ENCODE measurements at regions not wholly inside any gene's neighbourhood (a gene's known extent, or its start where the extent isn't known, plus 50 kb on each side); places are given as distances from the start of the nearest gene placed in this dataset.

DNA sequence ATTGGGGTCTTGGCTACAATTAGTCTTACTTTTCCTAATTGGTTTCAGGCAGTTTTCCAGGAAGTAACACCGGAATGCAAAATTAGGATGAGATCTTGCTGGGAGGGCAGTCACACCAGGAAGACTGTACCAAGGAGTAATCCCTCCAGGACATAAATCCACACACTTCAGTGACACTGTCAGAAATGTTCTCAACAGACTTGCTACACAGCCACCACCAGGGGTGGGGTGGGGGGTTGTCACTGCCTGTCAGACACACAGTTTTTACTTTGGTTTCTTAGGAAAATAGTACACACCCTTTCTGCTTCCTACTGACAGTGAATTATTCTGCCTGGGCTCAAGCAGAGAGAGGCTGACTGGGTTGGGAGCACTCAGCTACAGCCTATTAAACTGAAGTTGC lies 102.9 kb upstream of the CCDC196 start:
- H3K27me3 ChIP-seq (ENCODE audit: control insufficient read depth in 1 of 2, insufficient read depth in 2 of 2, low read length in 2 of 2), result no peaks in the 10 kb centered on the region
- WGBS, 2 donors, result 26 to 45% methylated on average over 1 of the region's 1 CpG
- H3K36me3 ChIP-seq (ENCODE audit: control insufficient read depth in 2 of 2, insufficient read depth in 2 of 2, low read length in 1 of 2), result no peaks in the 10 kb centered on the region
- peaks cover 3 to 7% of the 10 kb centered on the region in 2 donors for H3K4me1 ChIP-seq (ENCODE audit: control insufficient read depth in 2 of 2, insufficient read depth in 2 of 2, low read length in 1 of 2)
- H3K27ac ChIP-seq (ENCODE audit: low read depth in 2 of 2, low read length in 1 of 2), result no peak overlapping the region
- no peak overlapping the region for H3K4me3 ChIP-seq (ENCODE audit: low read depth in 1 of 2, low read length in 2 of 2)
- H3K9me3 ChIP-seq (ENCODE audit: control insufficient read depth in 2 of 2, insufficient read depth in 1 of 2, low read depth in 1 of 2, low read length in 1 of 2), result no peaks in the 10 kb centered on the region

DNA sequence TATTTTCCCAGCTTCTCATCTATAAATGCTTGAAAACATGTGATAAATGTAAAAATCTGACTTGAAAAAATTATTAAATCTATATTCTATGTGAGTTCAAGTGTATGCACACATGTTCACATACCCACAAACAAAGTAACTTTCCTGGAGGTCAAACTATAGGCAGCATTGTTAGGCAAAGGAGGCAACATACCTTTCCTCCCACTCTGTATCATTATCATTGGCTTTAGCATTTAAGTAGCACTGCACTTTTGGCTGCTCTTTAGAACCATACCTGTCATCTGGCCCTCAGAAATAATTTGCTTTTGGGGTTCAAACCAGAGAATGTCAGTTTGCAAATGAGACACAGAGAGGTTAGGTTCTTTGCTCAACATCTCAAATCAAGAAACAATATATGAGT lies 102.4 kb upstream of the CCDC196 start:
- Histone ChIP-seq H3K27ac (ENCODE audit: low read depth in 2 of 2, low read length in 1 of 2) (no peak overlapping the region), H3K4me3 (ENCODE audit: low read depth in 1 of 2, low read length in 2 of 2) (no peak overlapping the region), H3K27me3 (ENCODE audit: control insufficient read depth in 1 of 2, insufficient read depth in 2 of 2, low read length in 2 of 2) (no peaks in the 10 kb centered on the region), H3K4me1 (ENCODE audit: control insufficient read depth in 2 of 2, insufficient read depth in 2 of 2, low read length in 1 of 2) (peaks cover 3 to 5% of the 10 kb centered on the region in 2 donors), H3K36me3 (ENCODE audit: control insufficient read depth in 2 of 2, insufficient read depth in 2 of 2, low read length in 1 of 2) (no peaks in the 10 kb centered on the region), H3K9me3 (ENCODE audit: control insufficient read depth in 2 of 2, insufficient read depth in 1 of 2, low read depth in 1 of 2, low read length in 1 of 2) (no peaks in the 10 kb centered on the region)

DNA sequence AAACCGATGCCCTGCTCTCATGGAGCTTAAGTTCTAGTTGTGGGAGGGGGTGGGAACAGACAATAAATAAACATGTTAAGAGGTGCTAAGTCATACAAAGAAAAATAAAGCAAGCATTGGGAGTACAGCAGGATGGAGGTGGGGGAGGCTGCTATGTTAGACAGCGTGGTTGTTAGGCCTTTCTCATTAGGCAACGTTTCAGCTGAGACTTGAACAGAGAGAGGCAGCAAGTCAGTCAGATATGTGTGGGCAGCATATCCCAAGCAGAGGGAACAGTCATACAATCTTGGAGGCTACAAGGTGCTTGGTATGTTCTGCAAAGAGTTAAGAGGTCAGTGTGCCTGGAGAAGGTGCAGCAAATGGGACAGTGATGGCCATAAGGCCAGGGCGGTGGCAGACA lies 97.7 kb upstream of the CCDC196 start:
- Histone ChIP-seq H3K9me3 (ENCODE audit: control insufficient read depth in 2 of 2, insufficient read depth in 1 of 2, low read depth in 1 of 2, low read length in 1 of 2) (no peaks in the 10 kb centered on the region), H3K27me3 (ENCODE audit: control insufficient read depth in 1 of 2, insufficient read depth in 2 of 2, low read length in 2 of 2) (no peaks in the 10 kb centered on the region), H3K4me1 (ENCODE audit: control insufficient read depth in 2 of 2, insufficient read depth in 2 of 2, low read length in 1 of 2) (no peaks in the 10 kb centered on the region), H3K4me3 (ENCODE audit: low read depth in 1 of 2, low read length in 2 of 2) (no peak overlapping the region), H3K27ac (ENCODE audit: low read depth in 2 of 2, low read length in 1 of 2) (no peak overlapping the region), H3K36me3 (ENCODE audit: control insufficient read depth in 2 of 2, insufficient read depth in 2 of 2, low read length in 1 of 2) (no peaks in the 10 kb centered on the region)
- WGBS, 2 donors, result 85 to 87% methylated on average over 4 of the region's 4 CpGs

DNA sequence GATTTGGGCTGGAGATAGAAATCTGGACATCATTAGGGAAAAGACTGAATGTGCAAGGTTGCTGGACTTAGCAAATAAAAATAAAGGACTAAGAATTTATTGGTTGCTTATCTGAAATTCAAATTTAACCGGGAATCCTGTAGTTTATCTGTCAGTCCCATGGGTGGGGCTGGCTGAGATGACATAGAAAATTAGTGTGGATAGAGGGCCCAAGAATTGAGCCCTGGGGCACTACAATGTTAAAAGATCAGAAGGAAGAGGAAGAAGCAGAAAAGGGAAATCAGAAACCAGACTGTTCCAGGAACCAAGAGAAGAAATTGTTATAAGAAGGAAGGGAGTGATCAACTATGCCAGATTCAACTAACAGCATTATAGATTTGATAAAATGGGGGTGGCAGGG lies 96.7 kb upstream of the CCDC196 start:
- no peak overlapping the region for H3K27ac ChIP-seq (ENCODE audit: low read depth in 2 of 2, low read length in 1 of 2)
- H3K9me3 ChIP-seq (ENCODE audit: control insufficient read depth in 2 of 2, insufficient read depth in 1 of 2, low read depth in 1 of 2, low read length in 1 of 2), result no peaks in the 10 kb centered on the region
- WGBS, 2 donors, result 77 to 91% methylated on average over 1 of the region's 1 CpG
- H3K36me3 ChIP-seq (ENCODE audit: control insufficient read depth in 2 of 2, insufficient read depth in 2 of 2, low read length in 1 of 2), result no peaks in the 10 kb centered on the region
- H3K27me3 ChIP-seq (ENCODE audit: control insufficient read depth in 1 of 2, insufficient read depth in 2 of 2, low read length in 2 of 2), result no peaks in the 10 kb centered on the region
- H3K4me1 ChIP-seq (ENCODE audit: control insufficient read depth in 2 of 2, insufficient read depth in 2 of 2, low read length in 1 of 2), result no peaks in the 10 kb centered on the region
- no peak overlapping the region for H3K4me3 ChIP-seq (ENCODE audit: low read depth in 1 of 2, low read length in 2 of 2)

DNA sequence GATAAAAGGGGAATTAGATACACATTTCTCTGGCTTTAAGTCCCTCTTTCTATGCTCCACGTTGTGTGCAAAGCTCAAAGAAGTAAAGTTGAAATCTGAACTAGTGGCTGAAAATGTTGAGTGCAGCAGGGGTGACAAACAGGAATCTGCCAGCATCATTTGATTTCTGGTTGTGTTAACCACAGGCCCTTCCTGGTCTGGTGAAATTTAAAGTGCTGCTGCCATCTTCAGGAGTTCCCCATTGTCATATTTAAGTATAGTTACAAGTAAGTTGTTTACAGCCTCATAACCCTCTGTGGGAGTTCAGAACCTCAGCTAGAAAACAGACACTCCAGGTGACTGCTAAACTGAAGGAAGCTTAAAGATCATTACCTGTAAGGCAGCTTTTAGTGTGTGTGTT lies 90.9 kb upstream of the CCDC196 start:
- Histone ChIP-seq H3K36me3 (ENCODE audit: control insufficient read depth in 2 of 2, insufficient read depth in 2 of 2, low read length in 1 of 2) (no peaks in the 10 kb centered on the region), H3K27ac (ENCODE audit: low read depth in 2 of 2, low read length in 1 of 2) (no peak overlapping the region), H3K4me3 (ENCODE audit: low read depth in 1 of 2, low read length in 2 of 2) (no peak overlapping the region), H3K27me3 (ENCODE audit: control insufficient read depth in 1 of 2, insufficient read depth in 2 of 2, low read length in 2 of 2) (no peaks in the 10 kb centered on the region), H3K4me1 (ENCODE audit: control insufficient read depth in 2 of 2, insufficient read depth in 2 of 2, low read length in 1 of 2) (no peaks in the 10 kb centered on the region), H3K9me3 (ENCODE audit: control insufficient read depth in 2 of 2, insufficient read depth in 1 of 2, low read depth in 1 of 2, low read length in 1 of 2) (no peaks in the 10 kb centered on the region)
- WGBS, 2 donors, result 34 to 47% methylated on average over 1 of the region's 1 CpG

DNA sequence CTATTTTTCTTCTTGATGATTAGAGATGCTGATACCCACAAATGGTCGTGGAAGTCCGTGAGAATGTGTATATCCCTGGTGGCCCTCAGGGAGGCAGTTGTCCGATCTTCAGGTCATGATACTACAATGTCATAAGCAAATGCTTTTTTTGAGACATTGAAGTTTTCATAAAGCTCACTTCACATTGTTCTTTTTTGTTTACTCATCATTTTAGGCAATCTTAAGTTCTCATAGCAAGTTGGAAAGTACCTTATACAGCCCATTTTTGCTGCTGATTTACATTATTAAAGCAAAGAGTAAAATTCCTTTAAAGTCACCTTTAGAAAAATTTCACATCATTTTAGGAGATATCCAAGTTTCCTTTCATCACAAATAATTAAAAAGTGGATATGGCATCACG lies 90.0 kb upstream of the CCDC196 start:
- Histone ChIP-seq H3K4me3 (ENCODE audit: low read depth in 1 of 2, low read length in 2 of 2) (no peak overlapping the region), H3K27ac (ENCODE audit: low read depth in 2 of 2, low read length in 1 of 2) (no peak overlapping the region), H3K36me3 (ENCODE audit: control insufficient read depth in 2 of 2, insufficient read depth in 2 of 2, low read length in 1 of 2) (no peaks in the 10 kb centered on the region), H3K4me1 (ENCODE audit: control insufficient read depth in 2 of 2, insufficient read depth in 2 of 2, low read length in 1 of 2) (no peaks in the 10 kb centered on the region), H3K27me3 (ENCODE audit: control insufficient read depth in 1 of 2, insufficient read depth in 2 of 2, low read length in 2 of 2) (no peaks in the 10 kb centered on the region), H3K9me3 (ENCODE audit: control insufficient read depth in 2 of 2, insufficient read depth in 1 of 2, low read depth in 1 of 2, low read length in 1 of 2) (no peaks in the 10 kb centered on the region)
- WGBS, 2 donors, result 79 to 92% methylated on average over 4 of the region's 4 CpGs

DNA sequence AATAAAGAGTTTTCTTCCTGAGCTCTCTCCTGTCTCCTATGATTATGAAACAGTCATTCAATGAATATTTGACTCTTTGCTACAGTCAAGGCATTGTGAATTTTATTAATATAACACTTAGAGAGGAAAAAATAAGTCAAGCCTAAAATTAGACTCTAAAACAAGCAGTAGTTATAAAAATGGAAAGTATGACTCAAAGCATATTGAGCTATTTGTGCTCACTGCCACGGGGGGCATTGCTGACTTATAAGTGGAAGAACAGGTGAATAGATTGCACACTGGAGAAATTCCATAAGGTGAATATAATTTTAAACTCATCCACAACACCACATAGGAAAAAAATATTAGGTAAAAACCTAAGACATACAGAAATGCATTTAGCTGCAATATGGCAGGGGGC lies 87.7 kb upstream of the CCDC196 start:
- H3K9me3 ChIP-seq (ENCODE audit: control insufficient read depth in 2 of 2, insufficient read depth in 1 of 2, low read depth in 1 of 2, low read length in 1 of 2), result no peaks in the 10 kb centered on the region
- 51 to 58% methylated on average over 1 of the region's 1 CpG for WGBS, 2 donors

DNA sequence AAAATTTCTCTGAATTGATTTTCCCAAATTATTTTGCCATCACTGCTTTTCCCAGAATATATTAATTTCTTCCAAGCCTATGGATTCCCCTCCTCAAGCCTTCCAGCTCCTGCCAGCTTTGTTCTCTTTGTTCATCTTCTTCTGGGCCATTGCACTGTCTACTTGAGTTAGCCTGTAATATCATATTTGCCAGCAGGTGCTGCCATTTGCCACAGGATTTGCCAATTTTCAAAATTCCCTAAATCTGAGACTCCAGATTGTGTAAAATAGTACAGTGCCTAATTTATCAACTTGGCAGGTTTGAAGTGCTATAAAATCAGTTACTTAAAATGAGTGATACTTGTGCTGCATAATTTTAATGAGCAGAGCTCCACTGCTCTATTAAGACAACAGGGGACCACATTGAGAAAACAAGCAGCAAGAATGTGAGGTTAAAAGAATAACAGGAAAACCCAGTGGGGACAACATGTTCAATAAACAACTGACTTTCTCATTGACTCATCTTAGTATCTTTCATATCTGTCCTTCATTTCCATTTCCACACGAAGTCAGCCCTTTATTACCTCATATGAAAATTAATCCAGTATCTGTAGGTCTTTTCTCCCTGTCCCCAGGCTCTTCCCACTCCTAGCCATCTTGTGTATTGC lies 84.6 kb upstream of the CCDC196 start:
- Histone ChIP-seq H3K36me3 (ENCODE audit: control insufficient read depth in 2 of 2, insufficient read depth in 2 of 2, low read length in 1 of 2) (no peaks in the 10 kb centered on the region), H3K27me3 (ENCODE audit: control insufficient read depth in 1 of 2, insufficient read depth in 2 of 2, low read length in 2 of 2) (no peaks in the 10 kb centered on the region), H3K27ac (ENCODE audit: low read depth in 2 of 2, low read length in 1 of 2) (no peak overlapping the region), H3K9me3 (ENCODE audit: control insufficient read depth in 2 of 2, insufficient read depth in 1 of 2, low read depth in 1 of 2, low read length in 1 of 2) (no peaks in the 10 kb centered on the region), H3K4me3 (ENCODE audit: low read depth in 1 of 2, low read length in 2 of 2) (no peak overlapping the region), H3K4me1 (ENCODE audit: control insufficient read depth in 2 of 2, insufficient read depth in 2 of 2, low read length in 1 of 2) (no peaks in the 10 kb centered on the region)
- WGBS, 2 donors, result 59 to 61% methylated on average over 1 of the region's 1 CpG

More for the DNA sequence above, 87.7 kb upstream of the CCDC196 start:
- Histone ChIP-seq H3K36me3 (ENCODE audit: control insufficient read depth in 2 of 2, insufficient read depth in 2 of 2, low read length in 1 of 2) (no peaks in the 10 kb centered on the region), H3K27ac (ENCODE audit: low read depth in 2 of 2, low read length in 1 of 2) (no peak overlapping the region), H3K27me3 (ENCODE audit: control insufficient read depth in 1 of 2, insufficient read depth in 2 of 2, low read length in 2 of 2) (no peaks in the 10 kb centered on the region), H3K4me3 (ENCODE audit: low read depth in 1 of 2, low read length in 2 of 2) (no peak overlapping the region), H3K4me1 (ENCODE audit: control insufficient read depth in 2 of 2, insufficient read depth in 2 of 2, low read length in 1 of 2) (no peaks in the 10 kb centered on the region)

DNA sequence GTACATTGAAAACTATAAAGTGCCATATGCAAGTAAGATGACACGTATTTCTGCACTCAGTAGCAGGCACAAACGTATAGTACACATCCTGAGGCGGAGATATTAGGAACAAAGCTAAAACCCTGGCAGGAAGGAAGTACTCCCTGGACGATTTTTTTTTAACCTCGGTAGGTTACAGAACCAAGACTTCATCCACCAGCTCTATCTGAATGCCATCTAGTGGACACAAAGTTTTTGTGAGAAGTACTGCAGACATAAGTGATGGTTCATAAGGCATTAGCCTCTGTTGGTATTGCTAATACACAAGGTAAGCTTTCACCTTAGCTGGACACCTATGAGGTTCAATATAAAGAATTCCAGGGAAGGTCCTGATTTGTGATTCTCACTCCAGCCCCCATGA lies 83.0 kb upstream of the CCDC196 start:
- 10 to 19% methylated on average over 5 of the region's 5 CpGs for WGBS, 2 donors
- no peak overlapping the region for H3K27ac ChIP-seq (ENCODE audit: low read depth in 2 of 2, low read length in 1 of 2)
- no peaks in the 10 kb centered on the region for H3K27me3 ChIP-seq (ENCODE audit: control insufficient read depth in 1 of 2, insufficient read depth in 2 of 2, low read length in 2 of 2)
- H3K4me1 ChIP-seq (ENCODE audit: control insufficient read depth in 2 of 2, insufficient read depth in 2 of 2, low read length in 1 of 2), result no peaks in the 10 kb centered on the region
- no peaks in the 10 kb centered on the region for H3K9me3 ChIP-seq (ENCODE audit: control insufficient read depth in 2 of 2, insufficient read depth in 1 of 2, low read depth in 1 of 2, low read length in 1 of 2)
- H3K36me3 ChIP-seq (ENCODE audit: control insufficient read depth in 2 of 2, insufficient read depth in 2 of 2, low read length in 1 of 2), result no peaks in the 10 kb centered on the region
- H3K4me3 ChIP-seq (ENCODE audit: low read depth in 1 of 2, low read length in 2 of 2), result no peak overlapping the region

DNA sequence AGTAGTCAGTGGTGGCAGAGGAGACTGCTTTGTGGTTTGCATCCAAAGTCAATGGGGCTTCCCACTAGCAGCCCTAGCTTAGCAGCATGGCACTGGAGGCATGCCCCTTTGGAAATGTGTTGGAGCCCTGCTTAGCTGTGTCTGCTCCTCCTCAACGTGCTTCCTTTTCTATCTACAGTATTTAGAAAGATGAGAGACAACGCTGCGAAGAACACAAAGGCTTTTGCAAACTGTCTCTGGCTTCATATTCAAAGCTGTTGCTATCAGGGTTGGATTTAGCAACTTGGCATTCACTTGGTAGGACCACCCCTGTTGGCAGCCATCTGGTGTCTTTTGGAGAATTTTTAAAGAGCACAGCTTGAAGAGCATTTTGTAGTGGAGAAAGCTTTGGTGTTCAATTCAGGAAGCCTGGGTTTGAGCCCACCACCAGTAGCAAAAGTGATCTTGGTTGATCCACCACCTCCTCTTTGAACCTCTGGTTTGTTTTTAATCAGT lies 82.1 kb upstream of the CCDC196 start:
- WGBS, 2 donors, result 82 to 84% methylated on average over 3 of the region's 3 CpGs
- H3K4me3 ChIP-seq (ENCODE audit: low read depth in 1 of 2, low read length in 2 of 2), result no peak overlapping the region

More for the DNA sequence above, 82.1 kb upstream of the CCDC196 start:
- Histone ChIP-seq H3K9me3 (ENCODE audit: control insufficient read depth in 2 of 2, insufficient read depth in 1 of 2, low read depth in 1 of 2, low read length in 1 of 2) (no peaks in the 10 kb centered on the region), H3K27me3 (ENCODE audit: control insufficient read depth in 1 of 2, insufficient read depth in 2 of 2, low read length in 2 of 2) (no peaks in the 10 kb centered on the region), H3K36me3 (ENCODE audit: control insufficient read depth in 2 of 2, insufficient read depth in 2 of 2, low read length in 1 of 2) (no peaks in the 10 kb centered on the region), H3K27ac (ENCODE audit: low read depth in 2 of 2, low read length in 1 of 2) (no peak overlapping the region), H3K4me1 (ENCODE audit: control insufficient read depth in 2 of 2, insufficient read depth in 2 of 2, low read length in 1 of 2) (no peaks in the 10 kb centered on the region)

Data from esophagus (tissue), 2 donors.